NCI-H345 treated with DMSO at 0.1 percent for 48 hours (cell line): ENCODE measurements at regions not wholly inside any gene's neighbourhood (a gene's known extent, or its start where the extent isn't known, plus 50 kb on each side); places are given as distances from the start of the nearest gene placed in this dataset.
"Not testable (repeated sequence)": the region's sequence is repeated elsewhere in the genome, so short reads cannot be mapped to it uniquely, and the experiment has no call there.

Source experiments
- DNase-seq: peaks from one replicate; lab custom pipeline; 2025; ENCODE audit not compliant: unreplicated experiment; lab: John Stamatoyannopoulos, UW

GRCh38 chr2:234861841-234862735 is 89.7 kb upstream of the SH3BP4 start:
- DNase-seq = no peak

GRCh38 chr2:234859330-234859872 is 92.4 kb upstream of the SH3BP4 start:
- not testable (repeated sequence) for DNase-seq

GRCh38 chr2:234858790-234859329 is 93.0 kb upstream of the SH3BP4 start:
- DNase-seq = no peak

GRCh38 chr2:234858145-234858544 is 93.7 kb upstream of the SH3BP4 start:
- DNase-seq = no peak

GRCh38 chr2:234853729-234854128 is 98.1 kb upstream of the SH3BP4 start:
- DNase-seq = no peak

- DNase-seq = no peak
These were observed 98.9 kb upstream of the SH3BP4 start for GRCh38 chr2:234852941-234853340.

GRCh38 chr2:234852035-234852434 is 99.8 kb upstream of the SH3BP4 start:
- DNase-seq = no peak

GRCh38 chr2:234851451-234851850 is 100.4 kb upstream of the SH3BP4 start:
- DNase-seq = no peak

- no peak for DNase-seq
These were observed 101.0 kb upstream of the SH3BP4 start for GRCh38 chr2:234850818-234851217.

GRCh38 chr2:234849678-234850077 is 102.1 kb upstream of the SH3BP4 start:
- no peak for DNase-seq

GRCh38 chr2:234848578-234848977 is 103.2 kb upstream of the SH3BP4 start:
- no peak for DNase-seq

- DNase-seq = no peak
These were observed 104.2 kb upstream of the SH3BP4 start for GRCh38 chr2:234847639-234848038.

GRCh38 chr2:234847364-234847635 is 104.5 kb upstream of the SH3BP4 start:
- no peak for DNase-seq

GRCh38 chr2:234846599-234847363 is 105.0 kb upstream of the SH3BP4 start:
- DNase-seq = no peak

- DNase-seq = no peak
These were observed 105.9 kb upstream of the SH3BP4 start for GRCh38 chr2:234845602-234846590.

GRCh38 chr2:234843411-234843810 is 108.4 kb upstream of the SH3BP4 start:
- no peak for DNase-seq

GRCh38 chr2:234842753-234843152 is 109.1 kb upstream of the SH3BP4 start:
- DNase-seq = no peak

GRCh38 chr2:234841321-234842015 is 110.3 kb upstream of the SH3BP4 start:
- no peak for DNase-seq

GRCh38 chr2:234840336-234840735 is 111.5 kb upstream of the SH3BP4 start:
- no peak for DNase-seq

- DNase-seq = no peak
These were observed 112.5 kb upstream of the SH3BP4 start for GRCh38 chr2:234839285-234839684.
